ENCODE measurements at regions not wholly inside any gene's neighbourhood (a gene's known extent, or its start where the extent isn't known, plus 50 kb on each side); places are given as distances from the start of the nearest gene placed in this dataset.

- Histone ChIP-seq H3K79me2 (ENCODE audit: low read length) (no peaks in the 10 kb centered on the region), H3K36me3 (replicated peaks; ENCODE audit: insufficient read depth, low read length) (no peaks in the 10 kb centered on the region), H3K27me3 (replicated peaks; ENCODE audit: insufficient read depth, low read length) (no peaks in the 10 kb centered on the region), H3K4me2 (ENCODE audit: low read depth, low read length) (no peak overlapping the region), H3K27ac (ENCODE audit: low read length) (no peak overlapping the region), H3K4me3 (ENCODE audit: low read length) (no peak overlapping the region), H3K9ac (ENCODE audit: low read length) (no peak overlapping the region), H4K20me1 (ENCODE audit: insufficient read depth, low read length) (no peaks in the 10 kb centered on the region), H3K9me2 (replicated peaks; ENCODE audit: insufficient read depth, low read length) (no peaks in the 10 kb centered on the region), H3K9me3 (replicated peaks; ENCODE audit: insufficient read depth, low read length) (no peaks in the 10 kb centered on the region), H2AFZ (ENCODE audit: low read length) (no peak overlapping the region), H3K4me1 (ENCODE audit: low read length) (no peaks in the 10 kb centered on the region), H3F3A (ENCODE audit: insufficient read depth, low read length) (no peaks in the 10 kb centered on the region)
- DNase-seq, result no peak
- TF ChIP-seq EZH2phosphoT487 (IDR thresholded peaks at IDR 0.05; ENCODE audit: low read length) (no peak), CTCF (IDR thresholded peaks at IDR 0.05; ENCODE audit: low read length) (no peak), EZH2 (optimal IDR thresholded peaks at IDR 0.05; ENCODE audit: low read depth, low read length) (no peak)
Observed at GRCh38 chr1:238681021-238681420, 705.3 kb upstream of the CHRM3 start.

- Histone ChIP-seq H3K9me3 (replicated peaks; ENCODE audit: insufficient read depth, low read length) (no peaks in the 10 kb centered on the region), H3K4me3 (ENCODE audit: low read length) (no peak overlapping the region), H3K9ac (ENCODE audit: low read length) (no peak overlapping the region), H3K9me2 (replicated peaks; ENCODE audit: insufficient read depth, low read length) (no peaks in the 10 kb centered on the region), H3K27ac (ENCODE audit: low read length) (no peak overlapping the region), H3K27me3 (replicated peaks; ENCODE audit: insufficient read depth, low read length) (no peaks in the 10 kb centered on the region), H3K36me3 (replicated peaks; ENCODE audit: insufficient read depth, low read length) (no peaks in the 10 kb centered on the region), H2AFZ (ENCODE audit: low read length) (no peak overlapping the region), H3K79me2 (ENCODE audit: low read length) (no peaks in the 10 kb centered on the region), H3F3A (ENCODE audit: insufficient read depth, low read length) (no peaks in the 10 kb centered on the region), H3K4me2 (ENCODE audit: low read depth, low read length) (no peak overlapping the region), H3K4me1 (ENCODE audit: low read length) (peaks cover 5% of the 10 kb centered on the region), H4K20me1 (ENCODE audit: insufficient read depth, low read length) (no peaks in the 10 kb centered on the region)
- no peak for TF ChIP-seq CTCF (IDR thresholded peaks at IDR 0.05; ENCODE audit: low read length)
- no peak for TF ChIP-seq EZH2 (optimal IDR thresholded peaks at IDR 0.05; ENCODE audit: low read depth, low read length)
- TF ChIP-seq EZH2phosphoT487 (IDR thresholded peaks at IDR 0.05; ENCODE audit: low read length), result no peak
- no peak for DNase-seq
Observed at GRCh38 chr1:238677567-238677966, 708.8 kb upstream of the CHRM3 start.

GRCh38 chr1:238675221-238675620 lies 711.1 kb upstream of the CHRM3 start:
- Histone ChIP-seq H4K20me1 (ENCODE audit: insufficient read depth, low read length) (no peaks in the 10 kb centered on the region), H3K79me2 (ENCODE audit: low read length) (no peaks in the 10 kb centered on the region), H3K9ac (ENCODE audit: low read length) (no peak overlapping the region), H2AFZ (ENCODE audit: low read length) (no peak overlapping the region), H3K4me1 (ENCODE audit: low read length) (peaks cover 5% of the 10 kb centered on the region), H3F3A (ENCODE audit: insufficient read depth, low read length) (no peaks in the 10 kb centered on the region), H3K27ac (ENCODE audit: low read length) (no peak overlapping the region), H3K4me3 (ENCODE audit: low read length) (no peak overlapping the region), H3K9me3 (replicated peaks; ENCODE audit: insufficient read depth, low read length) (no peaks in the 10 kb centered on the region), H3K36me3 (replicated peaks; ENCODE audit: insufficient read depth, low read length) (no peaks in the 10 kb centered on the region), H3K4me2 (ENCODE audit: low read depth, low read length) (no peak overlapping the region), H3K9me2 (replicated peaks; ENCODE audit: insufficient read depth, low read length) (no peaks in the 10 kb centered on the region), H3K27me3 (replicated peaks; ENCODE audit: insufficient read depth, low read length) (no peaks in the 10 kb centered on the region)
- DNase-seq, result no peak
- TF ChIP-seq CTCF (IDR thresholded peaks at IDR 0.05; ENCODE audit: low read length), result no peak

All from MM.1S (cell line).